NB4 (cell line): ENCODE measurements at regions not wholly inside any gene's neighbourhood (a gene's known extent, or its start where the extent isn't known, plus 50 kb on each side); places are given as distances from the start of the nearest gene placed in this dataset.

Experiments
- DNase-seq: peaks from one replicate; pipeline ENCODE4 v3.0.0; 2010; ENCODE audit warnings: low read depth
- H3K4me3 ChIP-seq: one replicate; pipeline ENCODE4 v1.5.1; 2011; ENCODE audit warnings: mild to moderate bottlenecking, low read depth, low read length, moderate library complexity
- CTCF ChIP-seq: IDR thresholded peaks from one replicate; pipeline ENCODE4 v1.5.1; 2012; ENCODE audit warnings: low read depth, low read length
- MYC ChIP-seq: IDR thresholded peaks from 2 replicates; pipeline ENCODE4 v1.6.1; 2011; ENCODE audit warnings: low read depth, low read length
- POLR2A ChIP-seq: IDR thresholded peaks from 2 replicates; pipeline ENCODE4 v1.6.1; 2011; ENCODE audit warnings: mild to moderate bottlenecking; ENCODE audit not compliant: insufficient read length; ENCODE audit errors: extremely low read depth
- TF ChIP-seq, protein P1 (sequence below): IDR thresholded peaks from 2 replicates; pipeline ENCODE4 v1.6.1; 2011; ENCODE audit warnings: low read depth, low read length

- TF ChIP-seq, protein P1, sequence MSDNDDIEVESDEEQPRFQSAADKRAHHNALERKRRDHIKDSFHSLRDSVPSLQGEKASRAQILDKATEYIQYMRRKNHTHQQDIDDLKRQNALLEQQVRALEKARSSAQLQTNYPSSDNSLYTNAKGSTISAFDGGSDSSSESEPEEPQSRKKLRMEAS: no peak
- no peak for TF ChIP-seq MYC
- no peak for TF ChIP-seq POLR2A
- TF ChIP-seq CTCF: no peak
- DNase-seq: no peak
- no peak overlapping the region for H3K4me3 ChIP-seq
Measured at GRCh38 chr21:15171546-15171945, 106.7 kb upstream of the NRIP1 start.

- TF ChIP-seq MYC: no peak
- TF ChIP-seq, protein P1: no peak
- no peak for TF ChIP-seq POLR2A
- no peak for TF ChIP-seq CTCF
- no peak overlapping the region for H3K4me3 ChIP-seq
- DNase-seq: no peak
Measured at GRCh38 chr21:15172963-15173362, 108.2 kb upstream of the NRIP1 start.

DNA sequence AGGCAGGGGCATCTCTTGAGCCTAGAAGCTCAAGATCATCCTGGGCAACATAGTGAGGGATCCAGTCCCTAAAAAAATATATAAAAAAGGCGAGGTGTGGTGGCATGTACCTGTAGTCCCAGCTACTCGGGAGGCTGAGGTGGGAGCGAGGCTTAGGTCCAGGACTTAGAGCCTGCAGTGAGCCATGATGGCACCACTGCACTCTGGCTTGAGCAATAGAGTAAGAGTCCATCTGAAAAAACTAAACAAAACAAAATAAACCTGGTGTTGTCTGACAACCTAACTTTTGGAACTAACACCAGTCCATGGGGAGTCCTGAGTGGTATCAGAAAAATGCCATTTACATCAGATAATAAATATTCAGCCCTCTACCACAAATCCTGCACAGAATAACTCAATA, 110.1 kb upstream of the NRIP1 start:
- no peak overlapping the region for H3K4me3 ChIP-seq
- TF ChIP-seq CTCF (no peak), POLR2A (no peak), MYC (no peak)
- TF ChIP-seq, protein P1: no peak
- no peak for DNase-seq

- TF ChIP-seq, protein P1: no peak
- DNase-seq: no peak
- H3K4me3 ChIP-seq: no peak overlapping the region
Measured at GRCh38 chr21:15182731-15183130, 117.9 kb upstream of the NRIP1 start.

- no peak for DNase-seq
- TF ChIP-seq POLR2A: no peak
- TF ChIP-seq CTCF: no peak
- TF ChIP-seq, protein P1: no peak
- no peak for TF ChIP-seq MYC
Measured at GRCh38 chr21:15183813-15184257, 119.0 kb upstream of the NRIP1 start.

GRCh38 chr21:15190412-15190811, 125.6 kb upstream of the NRIP1 start:
- DNase-seq: no peak
- H3K4me3 ChIP-seq: no peak overlapping the region
- TF ChIP-seq POLR2A: no peak
- no peak for TF ChIP-seq MYC
- no peak for TF ChIP-seq CTCF
- TF ChIP-seq, protein P1: no peak

More at GRCh38 chr21:15183813-15184257, 119.0 kb upstream of the NRIP1 start:
- no peak overlapping the region for H3K4me3 ChIP-seq
